AG10803 (cell line): ENCODE measurements at regions not wholly inside any gene's neighbourhood (a gene's known extent, or its start where the extent isn't known, plus 50 kb on each side); places are given as distances from the start of the nearest gene placed in this dataset.

Experiments used
- DNase-seq: peaks from one replicate; pipeline ENCODE4 v3.0.0; 2010; ENCODE audit warnings: low read depth
- H3K4me3 ChIP-seq: 2 replicates; pipeline ENCODE4 v1.5.1; 2011; ENCODE audit warnings: mild to moderate bottlenecking, low read length, control low read depth
- TF ChIP-seq, protein P1 (sequence below): conservative IDR thresholded peaks from 2 replicates; pipeline ENCODE4 v1.5.1; 2011; ENCODE audit warnings: mild to moderate bottlenecking, low read length, control low read depth, inconsistent platforms

DNA sequence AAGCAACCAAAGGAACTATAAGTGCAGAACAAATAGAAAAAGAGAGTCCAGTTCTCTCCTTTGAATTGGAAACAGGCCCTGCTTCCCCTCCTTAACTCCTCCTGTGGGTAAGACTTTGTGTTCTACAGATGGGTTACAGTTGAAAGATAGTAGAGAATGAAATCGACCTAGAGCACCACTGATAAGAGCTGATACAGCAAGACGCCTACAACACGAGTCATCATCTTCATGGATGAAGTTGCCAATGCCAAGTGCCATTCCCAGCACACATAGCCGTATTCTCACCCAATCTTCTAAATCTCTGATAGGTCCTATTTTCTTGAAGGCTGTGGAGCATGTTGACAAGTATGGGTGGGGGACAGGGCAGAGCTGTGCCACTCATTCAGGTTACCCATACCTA lies 99.8 kb upstream of the CAMK1G start:
- TF ChIP-seq, protein P1, sequence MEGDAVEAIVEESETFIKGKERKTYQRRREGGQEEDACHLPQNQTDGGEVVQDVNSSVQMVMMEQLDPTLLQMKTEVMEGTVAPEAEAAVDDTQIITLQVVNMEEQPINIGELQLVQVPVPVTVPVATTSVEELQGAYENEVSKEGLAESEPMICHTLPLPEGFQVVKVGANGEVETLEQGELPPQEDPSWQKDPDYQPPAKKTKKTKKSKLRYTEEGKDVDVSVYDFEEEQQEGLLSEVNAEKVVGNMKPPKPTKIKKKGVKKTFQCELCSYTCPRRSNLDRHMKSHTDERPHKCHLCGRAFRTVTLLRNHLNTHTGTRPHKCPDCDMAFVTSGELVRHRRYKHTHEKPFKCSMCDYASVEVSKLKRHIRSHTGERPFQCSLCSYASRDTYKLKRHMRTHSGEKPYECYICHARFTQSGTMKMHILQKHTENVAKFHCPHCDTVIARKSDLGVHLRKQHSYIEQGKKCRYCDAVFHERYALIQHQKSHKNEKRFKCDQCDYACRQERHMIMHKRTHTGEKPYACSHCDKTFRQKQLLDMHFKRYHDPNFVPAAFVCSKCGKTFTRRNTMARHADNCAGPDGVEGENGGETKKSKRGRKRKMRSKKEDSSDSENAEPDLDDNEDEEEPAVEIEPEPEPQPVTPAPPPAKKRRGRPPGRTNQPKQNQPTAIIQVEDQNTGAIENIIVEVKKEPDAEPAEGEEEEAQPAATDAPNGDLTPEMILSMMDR: no peak
- DNase-seq: no peak
- no peak overlapping the region for H3K4me3 ChIP-seq

DNA sequence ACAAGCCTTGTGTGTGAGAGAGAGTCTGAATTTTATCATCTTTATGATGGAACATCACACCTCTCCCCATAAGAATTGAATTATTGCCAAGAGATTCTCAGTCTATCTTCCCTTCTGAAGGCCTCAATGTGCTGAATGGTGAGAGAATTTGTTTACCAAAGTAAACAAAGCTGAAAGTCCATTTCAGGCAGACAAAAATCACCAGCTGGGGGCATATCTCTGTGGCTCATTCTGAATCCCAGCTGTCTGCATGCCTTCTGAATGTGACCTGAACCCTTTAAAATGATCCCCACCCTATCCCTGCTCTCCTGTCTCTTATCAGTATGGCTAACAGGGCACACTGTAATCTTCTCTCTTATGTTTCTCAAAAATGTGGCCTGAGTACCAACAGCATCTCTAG lies 99.1 kb upstream of the CAMK1G start:
- DNase-seq: no peak

DNA sequence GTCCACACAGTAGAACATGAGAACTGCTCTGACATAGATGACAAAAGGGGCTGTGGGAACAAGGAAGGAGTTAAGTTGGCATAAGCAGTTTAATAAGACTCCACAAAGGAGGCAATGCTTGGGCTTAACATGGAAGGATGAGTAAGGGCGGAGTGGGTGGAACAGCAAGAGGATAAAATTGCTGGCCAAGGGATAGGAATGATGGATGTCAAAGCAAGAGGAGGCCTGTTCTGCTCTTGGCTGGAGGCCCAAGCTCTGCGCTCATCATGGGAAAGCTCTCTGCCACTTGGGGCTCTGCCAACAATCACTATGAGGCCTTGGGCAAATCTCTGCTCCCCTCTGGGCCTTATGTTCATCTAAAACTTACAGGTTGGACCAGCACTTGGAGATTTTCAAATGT lies 98.3 kb upstream of the CAMK1G start:
- H3K4me3 ChIP-seq: no peak overlapping the region
- TF ChIP-seq, protein P1: no peak
- DNase-seq: peak; percentile 24

More for the DNA sequence above, 99.1 kb upstream of the CAMK1G start:
- TF ChIP-seq, protein P1: no peak
- H3K4me3 ChIP-seq: no peak overlapping the region

DNA sequence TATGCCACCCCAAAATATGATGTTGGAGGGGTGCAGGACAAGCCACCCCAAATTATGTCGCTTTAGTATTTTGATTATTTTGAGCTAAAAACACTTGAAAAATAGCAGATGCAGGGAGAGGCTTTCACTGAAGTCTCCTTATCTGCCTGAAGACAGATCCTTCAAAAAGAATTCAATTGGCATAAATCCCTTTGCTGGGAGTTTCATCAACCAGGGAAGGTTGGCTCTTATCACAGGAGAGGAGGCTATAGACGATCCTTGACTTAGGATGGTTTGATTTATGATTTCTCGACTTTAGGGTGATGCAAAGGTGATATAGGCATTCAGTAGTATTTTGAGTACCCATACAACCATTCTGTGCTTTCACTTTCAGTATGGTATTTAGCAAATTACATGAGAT lies 97.8 kb upstream of the CAMK1G start:
- no peak for DNase-seq
- TF ChIP-seq, protein P1: no peak

DNA sequence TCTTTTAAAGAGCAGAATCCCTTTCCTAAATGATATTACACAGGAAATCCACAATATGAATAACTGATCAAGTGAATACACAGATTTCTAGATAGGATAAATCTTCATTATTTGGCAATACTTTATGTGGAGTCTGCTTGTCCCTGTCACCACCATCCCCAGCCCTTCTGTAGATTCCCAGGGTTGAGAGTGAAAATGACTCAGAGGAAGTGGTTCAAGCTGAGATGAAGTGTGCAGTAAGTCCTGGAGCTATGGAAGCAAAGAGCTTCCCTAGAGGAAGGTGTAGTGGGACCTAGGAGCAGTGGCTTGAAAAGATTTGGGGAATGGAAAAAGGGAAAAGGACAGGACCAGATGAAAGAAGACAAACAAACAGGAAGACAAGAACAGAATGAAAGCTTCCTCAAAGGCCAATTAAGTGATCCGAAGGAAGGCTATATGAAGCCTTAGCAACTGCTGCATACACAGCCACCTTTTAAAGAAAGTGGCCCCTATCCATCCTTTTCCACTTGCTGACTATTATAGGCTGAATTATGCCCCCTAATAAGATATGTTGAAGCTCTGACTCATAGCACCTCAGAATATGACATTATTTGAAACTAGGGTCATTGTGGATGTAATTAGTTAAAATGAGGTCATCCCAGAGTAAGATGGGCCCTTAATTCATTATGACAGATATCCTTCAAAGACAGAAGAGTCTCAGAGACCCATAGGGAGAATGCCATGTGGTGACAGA lies 96.5 kb upstream of the CAMK1G start:
- DNase-seq: peak; percentile 25
- TF ChIP-seq, protein P1: no peak
- no peak overlapping the region for H3K4me3 ChIP-seq

More for the DNA sequence above, 97.8 kb upstream of the CAMK1G start:
- H3K4me3 ChIP-seq: no peak overlapping the region

DNA sequence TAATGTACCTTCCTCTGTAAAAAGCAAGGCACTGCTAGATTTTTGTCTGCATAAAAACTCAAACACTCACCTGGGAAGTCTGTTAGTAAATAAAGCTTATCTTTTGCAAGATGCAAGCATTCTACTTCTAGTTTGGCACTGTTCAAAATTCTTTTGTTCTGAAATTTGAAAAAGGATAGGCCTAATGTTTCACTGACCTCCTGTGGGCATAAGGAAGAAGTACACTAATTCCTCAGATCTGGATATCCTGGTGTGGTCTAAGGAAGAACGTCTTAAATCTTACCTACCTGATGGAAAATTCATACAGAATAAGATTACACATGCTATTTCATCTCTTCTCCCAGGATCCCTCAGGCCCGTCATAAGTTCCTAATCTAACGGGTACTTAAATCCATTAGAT lies 93.5 kb upstream of the CAMK1G start:
- no peak overlapping the region for H3K4me3 ChIP-seq
- DNase-seq: peak; percentile 27

DNA sequence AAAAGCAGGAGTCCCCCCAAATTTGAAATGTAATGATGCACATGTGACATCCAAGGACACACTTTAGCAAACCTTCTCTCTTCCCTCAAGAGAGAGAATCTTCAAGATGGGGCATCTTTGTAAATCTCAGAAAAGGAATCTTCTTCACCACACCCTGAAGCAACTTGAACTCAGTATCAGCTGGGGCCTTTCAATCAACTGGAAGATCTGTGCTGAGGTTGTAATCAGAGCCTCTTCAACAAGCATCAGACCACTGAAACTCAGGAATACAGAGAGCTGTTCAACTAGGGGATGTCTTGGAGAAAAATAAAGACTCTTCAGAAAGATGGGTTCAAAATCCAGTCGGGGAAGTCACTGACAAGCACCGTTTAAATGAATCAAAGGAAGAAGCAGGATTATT lies 92.5 kb upstream of the CAMK1G start:
- DNase-seq: no peak
- TF ChIP-seq, protein P1: no peak
- H3K4me3 ChIP-seq: no peak overlapping the region

More for the DNA sequence above, 93.5 kb upstream of the CAMK1G start:
- TF ChIP-seq, protein P1: peak; percentile 59
